Suppressor macrophage (primary cell): ENCODE measurements at regions not wholly inside any gene's neighbourhood (a gene's known extent, or its start where the extent isn't known, plus 50 kb on each side); places are given as distances from the start of the nearest gene placed in this dataset.
"Not testable (repeated sequence)": the region's sequence is repeated elsewhere in the genome, so short reads cannot be mapped to it uniquely, and the experiment has no call there.

ENCODE experiments used
- DNase-seq, 4 experiments: peaks; one replicate each; pipeline ENCODE4 v3.0.0-alpha.2; 2020 to 2022

GRCh38 chr14:59123975-59124374 is 64.5 kb upstream of the DAAM1 start:
- peak in 1 of 4 experiments; percentile 4 for DNase-seq

- DNase-seq: no peak
Observed at GRCh38 chr14:59125156-59125555, 63.3 kb upstream of the DAAM1 start.

- peak; percentile 47 to 85 (median 62) for DNase-seq
Observed at GRCh38 chr14:59126714-59127436, 61.6 kb upstream of the DAAM1 start.

- no peak for DNase-seq
Observed at GRCh38 chr14:59127437-59127732, 61.1 kb upstream of the DAAM1 start.

- DNase-seq: no peak
Observed at GRCh38 chr14:59130462-59130861, 58.0 kb upstream of the DAAM1 start.

GRCh38 chr14:59131938-59132795 is 56.3 kb upstream of the DAAM1 start:
- DNase-seq: no peak

GRCh38 chr14:59132796-59133494 is 55.5 kb upstream of the DAAM1 start:
- DNase-seq: no peak

GRCh38 chr14:59133709-59134108 is 54.8 kb upstream of the DAAM1 start:
- no peak for DNase-seq

- no peak for DNase-seq
Observed at GRCh38 chr14:59134307-59134706, 54.2 kb upstream of the DAAM1 start.

- no peak for DNase-seq
Observed at GRCh38 chr14:59137256-59137655, 51.2 kb upstream of the DAAM1 start.

- DNase-seq: not testable (repeated sequence)
Observed at GRCh38 chr14:59138576-59138975, 49.9 kb upstream of the DAAM1 start.
